Fibroblast of lung (primary cell): ENCODE measurements at regions not wholly inside any gene's neighbourhood (a gene's known extent, or its start where the extent isn't known, plus 50 kb on each side); places are given as distances from the start of the nearest gene placed in this dataset.

ENCODE experiments used
- DNase-seq, 2 donors: peaks; one replicate each; pipeline versions ENCODE4 v3.0.0 to v3.0.0-alpha.2; 2010; ENCODE audit warnings: low read depth in 2 of 2
- H2AFZ ChIP-seq: 2 replicates; pipeline ENCODE4 v1.5.1; 2012; ENCODE audit warnings: low read length, control low read depth, inconsistent platforms
- H3K27ac ChIP-seq: 2 replicates; pipeline ENCODE4 v1.5.1; 2011; ENCODE audit warnings: low read length, control low read depth; ENCODE audit not compliant: insufficient read depth
- H3K27me3 ChIP-seq: 2 replicates; pipeline ENCODE4 v1.5.1; 2011; ENCODE audit warnings: mild to moderate bottlenecking, low read length; ENCODE audit not compliant: control insufficient read depth, insufficient read depth
- H3K36me3 ChIP-seq: 2 replicates; pipeline ENCODE4 v1.5.1; 2011; ENCODE audit warnings: low read length; ENCODE audit not compliant: control insufficient read depth, insufficient read depth
- H3K4me1 ChIP-seq: 2 replicates; pipeline ENCODE4 v1.5.1; 2011; ENCODE audit warnings: low read length; ENCODE audit not compliant: control insufficient read depth, insufficient read depth; ENCODE audit errors: extremely low read depth
- H3K4me2 ChIP-seq: 2 replicates; pipeline ENCODE4 v1.5.1; 2011; ENCODE audit warnings: low read length, control low read depth; ENCODE audit not compliant: insufficient read depth; ENCODE audit errors: extremely low read depth
- H3K4me3 ChIP-seq, 4 experiments: fragments of 200-600 bp in 1 of 4; sonication (generic) in 1 of 4; replicated peaks in 1 of 4; 2 replicates each; pipeline ENCODE4 v1.5.1; 2011 to 2016; ENCODE audit warnings: low read length in 4 of 4, low read depth in 3 of 4, mild to moderate bottlenecking in 3 of 4, control low read depth in 2 of 4, inconsistent platforms in 1 of 4, mixed read lengths in 1 of 4; ENCODE audit not compliant: insufficient read depth in 1 of 4; ENCODE audit errors: control extremely low read depth in 1 of 4
- H3K79me2 ChIP-seq: 2 replicates; pipeline ENCODE4 v1.5.1; 2012; ENCODE audit warnings: mild to moderate bottlenecking, low read length, inconsistent platforms; ENCODE audit not compliant: control insufficient read depth, insufficient read depth
- H3K9ac ChIP-seq: 2 replicates; pipeline ENCODE4 v1.5.1; 2011; ENCODE audit warnings: mild to moderate bottlenecking, low read length, control low read depth; ENCODE audit not compliant: insufficient read depth
- H3K9me3 ChIP-seq: 2 replicates; pipeline ENCODE4 v1.5.1; 2012; ENCODE audit warnings: low read depth, low read length; ENCODE audit not compliant: control insufficient read depth, insufficient read depth
- H4K20me1 ChIP-seq: 2 replicates; pipeline ENCODE4 v1.5.1; 2011; ENCODE audit warnings: low read length; ENCODE audit not compliant: control insufficient read depth, insufficient read depth; ENCODE audit errors: extremely low read depth
- EZH2 ChIP-seq: IDR thresholded peaks from 2 replicates; pipeline ENCODE4 v1.5.1; 2012; ENCODE audit warnings: low read length, control low read depth, mild to moderate bottlenecking; ENCODE audit errors: missing control alignments
- TF ChIP-seq, protein P1 (sequence below), 2 donors: IDR thresholded peaks in 1 of 2; conservative IDR thresholded peaks in 1 of 2; 1 replicate in 1 of 2; 2 replicates in 1 of 2; pipeline ENCODE4 v1.5.1; 2011 to 2012; ENCODE audit warnings: low read length in 2 of 2, control low read depth in 1 of 2, inconsistent platforms in 1 of 2, low read depth in 1 of 2, mild to moderate bottlenecking in 1 of 2

DNA sequence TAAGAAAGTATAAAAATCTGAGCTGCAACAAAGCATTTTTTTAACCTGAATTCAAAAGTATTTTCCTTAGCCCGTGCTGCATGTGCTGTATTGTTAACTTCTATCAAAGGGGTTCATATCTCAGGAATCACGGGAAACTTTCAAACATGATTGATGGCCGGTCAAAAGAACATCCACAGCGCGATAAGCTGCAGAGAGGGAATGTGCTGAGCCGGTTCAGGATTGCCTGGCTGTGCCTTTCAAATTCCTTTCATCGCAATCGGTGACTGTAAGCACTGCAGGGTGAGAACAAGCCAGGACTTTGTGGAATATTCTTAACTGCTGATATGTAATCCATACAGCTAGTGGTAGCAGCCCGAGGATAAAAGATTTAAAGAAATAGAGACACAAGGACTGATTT, 210.9 kb upstream of the NOCT start:
- Histone ChIP-seq H3K4me3 (no peak overlapping the region), H3K4me1 (no peaks in the 10 kb centered on the region), H3K9ac (no peak overlapping the region), H3K27me3 (peaks cover 17% of the 10 kb centered on the region), H4K20me1 (no peaks in the 10 kb centered on the region), H3K9me3 (no peaks in the 10 kb centered on the region), H3K4me2 (no peak overlapping the region), H3K36me3 (no peaks in the 10 kb centered on the region), H3K27ac (no peak overlapping the region), H2AFZ (no peak overlapping the region), H3K79me2 (no peaks in the 10 kb centered on the region)
- peak in 1 of 2 donors; percentile 27 for DNase-seq
- TF ChIP-seq, protein P1, sequence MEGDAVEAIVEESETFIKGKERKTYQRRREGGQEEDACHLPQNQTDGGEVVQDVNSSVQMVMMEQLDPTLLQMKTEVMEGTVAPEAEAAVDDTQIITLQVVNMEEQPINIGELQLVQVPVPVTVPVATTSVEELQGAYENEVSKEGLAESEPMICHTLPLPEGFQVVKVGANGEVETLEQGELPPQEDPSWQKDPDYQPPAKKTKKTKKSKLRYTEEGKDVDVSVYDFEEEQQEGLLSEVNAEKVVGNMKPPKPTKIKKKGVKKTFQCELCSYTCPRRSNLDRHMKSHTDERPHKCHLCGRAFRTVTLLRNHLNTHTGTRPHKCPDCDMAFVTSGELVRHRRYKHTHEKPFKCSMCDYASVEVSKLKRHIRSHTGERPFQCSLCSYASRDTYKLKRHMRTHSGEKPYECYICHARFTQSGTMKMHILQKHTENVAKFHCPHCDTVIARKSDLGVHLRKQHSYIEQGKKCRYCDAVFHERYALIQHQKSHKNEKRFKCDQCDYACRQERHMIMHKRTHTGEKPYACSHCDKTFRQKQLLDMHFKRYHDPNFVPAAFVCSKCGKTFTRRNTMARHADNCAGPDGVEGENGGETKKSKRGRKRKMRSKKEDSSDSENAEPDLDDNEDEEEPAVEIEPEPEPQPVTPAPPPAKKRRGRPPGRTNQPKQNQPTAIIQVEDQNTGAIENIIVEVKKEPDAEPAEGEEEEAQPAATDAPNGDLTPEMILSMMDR (conservative IDR thresholded peaks at IDR 0.05 in 1 of 2, IDR thresholded peaks at IDR 0.05 in 1 of 2; ENCODE audit: low read depth in 1 of 2, low read length in 2 of 2), result no peak
- TF ChIP-seq EZH2, result no peak

DNA sequence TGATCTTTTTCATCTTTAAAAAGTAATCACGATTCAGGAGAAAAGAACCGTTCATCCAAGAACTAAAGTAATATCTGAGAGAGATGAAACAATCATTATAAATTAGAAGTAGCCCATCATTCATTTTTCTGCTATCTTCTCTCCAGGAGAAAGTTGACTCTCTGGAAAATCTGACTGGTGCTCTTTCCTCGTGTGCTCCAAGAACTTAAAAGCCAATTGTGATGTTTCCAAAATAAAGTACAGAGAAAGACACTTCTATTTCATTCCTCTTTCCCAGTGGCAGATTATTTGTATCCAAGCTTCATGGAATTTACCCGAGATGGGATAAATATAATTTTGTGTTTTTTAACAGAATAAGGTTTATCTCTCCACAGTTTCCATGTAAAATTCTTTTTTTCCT, 212.5 kb upstream of the NOCT start:
- Histone ChIP-seq H3K36me3 (no peaks in the 10 kb centered on the region), H2AFZ (no peak overlapping the region), H3K4me3 (no peak overlapping the region), H4K20me1 (no peaks in the 10 kb centered on the region), H3K9me3 (no peaks in the 10 kb centered on the region), H3K79me2 (no peaks in the 10 kb centered on the region), H3K27ac (no peak overlapping the region), H3K4me1 (no peaks in the 10 kb centered on the region), H3K9ac (no peak overlapping the region), H3K27me3 (peaks cover 17% of the 10 kb centered on the region), H3K4me2 (no peak overlapping the region)
- no peak for TF ChIP-seq EZH2
- TF ChIP-seq, protein P1 (conservative IDR thresholded peaks at IDR 0.05 in 1 of 2, IDR thresholded peaks at IDR 0.05 in 1 of 2; ENCODE audit: low read depth in 1 of 2, low read length in 2 of 2), result no peak
- DNase-seq, result no peak

DNA sequence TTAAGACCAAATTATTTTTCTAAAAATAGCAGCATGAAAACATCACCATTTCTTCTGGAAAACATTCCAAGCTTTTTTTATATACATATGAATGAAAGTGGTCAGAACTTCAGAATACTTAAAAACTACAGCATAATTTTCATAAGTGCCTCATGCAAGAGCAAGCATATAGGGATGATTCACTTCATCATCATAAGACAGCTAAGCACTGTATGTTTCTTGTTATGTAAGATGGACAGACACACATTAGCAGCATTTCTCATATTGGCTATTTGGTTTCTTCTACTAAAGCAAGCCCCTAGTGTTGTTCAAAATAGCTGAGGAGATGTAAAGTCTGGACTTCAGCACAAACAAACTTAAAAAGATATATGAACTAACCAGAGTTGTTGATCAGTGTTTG, 213.1 kb upstream of the NOCT start:
- no peak for DNase-seq
- Histone ChIP-seq H3K9me3 (no peaks in the 10 kb centered on the region), H2AFZ (no peak overlapping the region), H3K4me2 (no peak overlapping the region), H3K79me2 (no peaks in the 10 kb centered on the region), H3K27ac (no peak overlapping the region), H3K9ac (no peak overlapping the region), H4K20me1 (no peaks in the 10 kb centered on the region), H3K27me3 (peaks cover 17% of the 10 kb centered on the region), H3K4me1 (no peaks in the 10 kb centered on the region), H3K36me3 (no peaks in the 10 kb centered on the region), H3K4me3 (no peak overlapping the region)
- TF ChIP-seq, protein P1 (conservative IDR thresholded peaks at IDR 0.05 in 1 of 2, IDR thresholded peaks at IDR 0.05 in 1 of 2; ENCODE audit: low read depth in 1 of 2, low read length in 2 of 2), result no peak
- TF ChIP-seq EZH2, result no peak
